Upper lobe of left lung (tissue), 6 donors: ENCODE measurements at regions not wholly inside any gene's neighbourhood (a gene's known extent, or its start where the extent isn't known, plus 50 kb on each side); places are given as distances from the start of the nearest gene placed in this dataset.

Experiments used
- ATAC-seq, 2 donors: fragments of 200-7000 bp; cut with Tn5 transposase; one replicate each; pipeline ENCODE4 v1.9.1; 2022; ENCODE audit warnings: mild to moderate bottlenecking in 2 of 2, moderate library complexity in 2 of 2; ENCODE audit not compliant: low FRiP score in 2 of 2
- DNase-seq, 2 donors: peaks; one replicate each; pipeline ENCODE4 v3.0.0-alpha.2; 2019 to 2020
- H3K27ac ChIP-seq, 4 donors: fragments of 200-600 bp; sonication (generic); one replicate each; pipeline ENCODE4 v1.5.1; 2016 to 2019
- H3K27me3 ChIP-seq, 4 donors: fragments of 200-600 bp; sonication (generic); one replicate each; pipeline ENCODE4 v1.5.1; 2017 to 2019
- H3K36me3 ChIP-seq, 4 donors: fragments of 200-600 bp; sonication (generic); one replicate each; pipeline ENCODE4 v1.5.1; 2016 to 2019
- H3K4me1 ChIP-seq, 4 donors: fragments of 200-600 bp; sonication (generic); one replicate each; pipeline ENCODE4 v1.5.1; 2018 to 2019
- H3K4me3 ChIP-seq, 4 donors: fragments of 200-600 bp; sonication (generic); one replicate each; pipeline ENCODE4 v1.5.1; 2017 to 2019; ENCODE audit warnings: mild to moderate bottlenecking in 2 of 4, moderate library complexity in 1 of 4
- H3K9me3 ChIP-seq, 4 donors: fragments of 200-600 bp; sonication (generic); one replicate each; pipeline ENCODE4 v1.5.1; 2018 to 2019
- EP300 ChIP-seq, 4 donors: sonication (generic); formaldehyde crosslinking; IDR thresholded peaks; one replicate each; pipeline ENCODE4 v1.5.1; 2017; ENCODE audit warnings: antibody characterized with exemption in 4 of 4, control low read depth in 2 of 4
- POLR2A ChIP-seq, 4 donors: fragments of 450-650 bp; IDR thresholded peaks; one replicate each; pipeline ENCODE4 v1.5.1; 2016 to 2017; ENCODE audit warnings: antibody characterized with exemption in 4 of 4, mild to moderate bottlenecking in 2 of 4
- POLR2AphosphoS5 ChIP-seq, 2 donors: sonication (generic); formaldehyde crosslinking; IDR thresholded peaks; one replicate each; pipeline ENCODE4 v1.5.1; 2017; ENCODE audit warnings: antibody characterized with exemption in 2 of 2
- WGBS, 2 donors: methylation state at CpG; one replicate each; pipeline ENCODE4 v1.1.5; 2017 to 2018; 5-methylcytosine and 5-hydroxymethylcytosine counted together
- TF ChIP-seq, protein P1 (sequence below), 6 experiments: fragments of 450-650 bp in 4 of 6; fragments of 200-600 bp in 2 of 6; sonication (generic) in 2 of 6; IDR thresholded peaks; one replicate each; pipeline ENCODE4 v1.5.1; 2016 to 2019; ENCODE audit warnings: antibody characterized with exemption in 6 of 6
- donor health status: DM: no; HTN: no; CAD: no; lungs with moderate emphysema.
- donor health status: DM: no; HTN: yes; CAD: no; lungs with severe emphysema.

DNA sequence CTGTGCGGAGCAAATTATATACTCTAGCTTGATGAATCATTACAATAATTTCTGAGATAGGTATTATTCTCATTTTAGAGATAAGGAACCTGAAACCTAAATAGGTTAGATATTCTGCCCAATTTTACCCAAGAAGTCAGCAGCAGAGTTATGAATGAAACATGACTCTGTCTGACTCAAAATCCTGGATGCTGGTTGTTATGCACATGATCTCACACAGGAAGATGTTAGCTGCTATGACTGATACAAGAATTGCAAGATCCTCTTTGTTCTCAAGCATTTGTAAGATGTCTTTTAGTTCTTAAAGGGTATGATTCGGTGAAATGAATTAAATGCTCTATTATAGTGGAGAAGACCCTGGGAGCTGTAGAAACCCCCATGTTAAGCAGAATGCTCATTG lies 447.8 kb downstream of the KIF2B start:
- no peak for ATAC-seq

GRCh38 chr17:54277868-54278267 lies 455.1 kb downstream of the KIF2B start:
- ATAC-seq (no peak), DNase-seq (no peak)
- H3K27me3 ChIP-seq, result no peaks in the 10 kb centered on the region
- no peak overlapping the region for H3K4me3 ChIP-seq
- no peak for TF ChIP-seq POLR2A (IDR thresholded peaks at IDR 0.05)
- TF ChIP-seq, protein P1, sequence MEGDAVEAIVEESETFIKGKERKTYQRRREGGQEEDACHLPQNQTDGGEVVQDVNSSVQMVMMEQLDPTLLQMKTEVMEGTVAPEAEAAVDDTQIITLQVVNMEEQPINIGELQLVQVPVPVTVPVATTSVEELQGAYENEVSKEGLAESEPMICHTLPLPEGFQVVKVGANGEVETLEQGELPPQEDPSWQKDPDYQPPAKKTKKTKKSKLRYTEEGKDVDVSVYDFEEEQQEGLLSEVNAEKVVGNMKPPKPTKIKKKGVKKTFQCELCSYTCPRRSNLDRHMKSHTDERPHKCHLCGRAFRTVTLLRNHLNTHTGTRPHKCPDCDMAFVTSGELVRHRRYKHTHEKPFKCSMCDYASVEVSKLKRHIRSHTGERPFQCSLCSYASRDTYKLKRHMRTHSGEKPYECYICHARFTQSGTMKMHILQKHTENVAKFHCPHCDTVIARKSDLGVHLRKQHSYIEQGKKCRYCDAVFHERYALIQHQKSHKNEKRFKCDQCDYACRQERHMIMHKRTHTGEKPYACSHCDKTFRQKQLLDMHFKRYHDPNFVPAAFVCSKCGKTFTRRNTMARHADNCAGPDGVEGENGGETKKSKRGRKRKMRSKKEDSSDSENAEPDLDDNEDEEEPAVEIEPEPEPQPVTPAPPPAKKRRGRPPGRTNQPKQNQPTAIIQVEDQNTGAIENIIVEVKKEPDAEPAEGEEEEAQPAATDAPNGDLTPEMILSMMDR (IDR thresholded peaks at IDR 0.05), result no peak
- no peak for TF ChIP-seq EP300 (IDR thresholded peaks at IDR 0.05)
- TF ChIP-seq POLR2AphosphoS5 (IDR thresholded peaks at IDR 0.05), result no peak
- H3K36me3 ChIP-seq, result no peaks in the 10 kb centered on the region
- H3K9me3 ChIP-seq, result no peaks in the 10 kb centered on the region
- H3K27ac ChIP-seq, result no peak overlapping the region
- no peaks in the 10 kb centered on the region for H3K4me1 ChIP-seq

More for the DNA sequence above, 447.8 kb downstream of the KIF2B start:
- TF ChIP-seq EP300 (IDR thresholded peaks at IDR 0.05), result no peak
- TF ChIP-seq POLR2AphosphoS5 (IDR thresholded peaks at IDR 0.05), result no peak
- TF ChIP-seq, protein P1 (IDR thresholded peaks at IDR 0.05), result no peak
- TF ChIP-seq POLR2A (IDR thresholded peaks at IDR 0.05), result no peak
- WGBS, 2 donors, result 87 to 90% methylated on average over 2 of the region's 2 CpGs
- no peak for DNase-seq
- Histone ChIP-seq H3K36me3 (no peaks in the 10 kb centered on the region), H3K27ac (no peak overlapping the region), H3K4me3 (no peak overlapping the region), H3K27me3 (no peaks in the 10 kb centered on the region), H3K4me1 (no peaks in the 10 kb centered on the region), H3K9me3 (no peaks in the 10 kb centered on the region)

- 67 to 74% methylated on average over 3 of the region's 3 CpGs for WGBS, 2 donors
- H3K9me3 ChIP-seq, result no peaks in the 10 kb centered on the region
- DNase-seq (no peak), ATAC-seq (no peak)
- TF ChIP-seq POLR2AphosphoS5 (IDR thresholded peaks at IDR 0.05) (no peak), EP300 (IDR thresholded peaks at IDR 0.05) (no peak), POLR2A (IDR thresholded peaks at IDR 0.05) (no peak)
- TF ChIP-seq, protein P1 (IDR thresholded peaks at IDR 0.05), result no peak
- no peak overlapping the region for H3K4me3 ChIP-seq
- no peaks in the 10 kb centered on the region for H3K27me3 ChIP-seq
- no peaks in the 10 kb centered on the region for H3K4me1 ChIP-seq
- H3K36me3 ChIP-seq, result no peaks in the 10 kb centered on the region
- no peak overlapping the region for H3K27ac ChIP-seq
Observed at GRCh38 chr17:54280741-54281140, 458.0 kb downstream of the KIF2B start.

DNA sequence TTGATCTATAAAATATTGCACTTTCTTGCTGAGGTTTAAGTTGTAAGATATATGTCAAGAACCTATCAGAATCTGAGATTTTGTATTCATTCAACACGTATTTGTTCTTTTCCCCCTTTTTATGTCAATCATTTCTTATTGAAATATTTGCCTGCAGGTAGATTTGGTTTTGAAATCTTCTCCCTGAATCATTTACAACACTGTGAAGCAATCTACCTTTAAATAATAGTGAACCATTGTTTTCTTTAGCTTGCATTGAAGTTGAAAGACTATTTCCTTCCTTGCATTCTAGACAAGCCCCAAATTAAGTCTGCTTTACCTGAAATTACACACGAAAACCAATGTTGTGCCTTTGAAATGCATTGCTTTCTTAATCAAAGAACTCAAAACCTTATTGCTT lies 460.2 kb downstream of the KIF2B start:
- Histone ChIP-seq H3K27ac (no peak overlapping the region), H3K9me3 (no peaks in the 10 kb centered on the region), H3K4me3 (no peak overlapping the region), H3K4me1 (no peaks in the 10 kb centered on the region), H3K36me3 (no peaks in the 10 kb centered on the region), H3K27me3 (no peaks in the 10 kb centered on the region)
- no peak for TF ChIP-seq POLR2A (IDR thresholded peaks at IDR 0.05)
- TF ChIP-seq EP300 (IDR thresholded peaks at IDR 0.05), result no peak
- TF ChIP-seq, protein P1 (IDR thresholded peaks at IDR 0.05), result no peak
- no peak for TF ChIP-seq POLR2AphosphoS5 (IDR thresholded peaks at IDR 0.05)
- ATAC-seq, result no peak
- 66 to 71% methylated on average over 2 of the region's 2 CpGs for WGBS, 2 donors
- no peak for DNase-seq

- Histone ChIP-seq H3K36me3 (no peaks in the 10 kb centered on the region), H3K4me3 (no peak overlapping the region), H3K9me3 (no peaks in the 10 kb centered on the region), H3K27ac (no peak overlapping the region), H3K27me3 (no peaks in the 10 kb centered on the region), H3K4me1 (no peaks in the 10 kb centered on the region)
- no peak for TF ChIP-seq POLR2A (IDR thresholded peaks at IDR 0.05)
- no peak for TF ChIP-seq EP300 (IDR thresholded peaks at IDR 0.05)
- TF ChIP-seq, protein P1 (IDR thresholded peaks at IDR 0.05), result no peak
- TF ChIP-seq POLR2AphosphoS5 (IDR thresholded peaks at IDR 0.05), result no peak
- WGBS, 2 donors, result 65 to 73% methylated on average over 5 of the region's 5 CpGs
- no peak for ATAC-seq
- no peak for DNase-seq
Observed at GRCh38 chr17:54307351-54307750, 484.6 kb downstream of the KIF2B start.
